Testis (tissue), 2 donors: ENCODE measurements at regions not wholly inside any gene's neighbourhood (a gene's known extent, or its start where the extent isn't known, plus 50 kb on each side); places are given as distances from the start of the nearest gene placed in this dataset.
"Not testable (repeated sequence)": the region's sequence is repeated elsewhere in the genome, so short reads cannot be mapped to it uniquely, and the experiment has no call there.

Experiments used
- DNase-seq: peaks from one replicate; pipeline ENCODE4 v3.0.0-alpha.2; 2019
- H3K27ac ChIP-seq, 2 donors: fragments of 200-600 bp; sonication (generic); one replicate each; pipeline ENCODE4 v1.5.1; 2019
- H3K27me3 ChIP-seq: fragments of 200-600 bp; sonication (generic); one replicate; pipeline ENCODE4 v1.5.1; 2019
- H3K36me3 ChIP-seq: fragments of 200-600 bp; sonication (generic); one replicate; pipeline ENCODE4 v1.5.1; 2017; ENCODE audit warnings: low read depth; ENCODE audit errors: missing control alignments
- H3K4me1 ChIP-seq: fragments of 200-600 bp; sonication (generic); one replicate; pipeline ENCODE4 v1.5.1; 2019
- H3K4me3 ChIP-seq, 2 donors: fragments of 200-600 bp; sonication (generic); one replicate each; pipeline ENCODE4 v1.5.1; 2017 to 2019
- H3K9me3 ChIP-seq: fragments of 200-600 bp; sonication (generic); one replicate; pipeline ENCODE4 v1.5.1; 2017
- POLR2A ChIP-seq: fragments of 450-650 bp; IDR thresholded peaks from one replicate; pipeline ENCODE4 v1.6.1; 2017; ENCODE audit warnings: antibody characterized with exemption, mild to moderate bottlenecking, moderate library complexity
- WGBS, 2 donors: methylation state at CpG; one replicate each; pipeline ENCODE4 v1.1.5; 2018; 5-methylcytosine and 5-hydroxymethylcytosine counted together
- intact Hi-C: fragments of 100-400 bp; cut with DNase I; formaldehyde crosslinking; loops from one replicate; pipeline ENCODE4 v1.15.1; 2023; ENCODE audit warnings: low total_unique reads
- TF ChIP-seq, protein P1 (sequence below), 3 experiments: fragments of 450-650 bp in 2 of 3; fragments of 200-600 bp in 1 of 3; sonication (generic) in 1 of 3; IDR thresholded peaks; one replicate each; pipeline ENCODE4 v1.5.1; 2016 to 2019; ENCODE audit warnings: antibody characterized with exemption in 3 of 3, mild to moderate bottlenecking in 2 of 3, moderate library complexity in 1 of 3

- intact Hi-C loops, result no loop called here
- 86 to 87% methylated on average over 17 of the region's 17 CpGs for WGBS, 2 donors
- TF ChIP-seq POLR2A, result no peak
- TF ChIP-seq, protein P1, sequence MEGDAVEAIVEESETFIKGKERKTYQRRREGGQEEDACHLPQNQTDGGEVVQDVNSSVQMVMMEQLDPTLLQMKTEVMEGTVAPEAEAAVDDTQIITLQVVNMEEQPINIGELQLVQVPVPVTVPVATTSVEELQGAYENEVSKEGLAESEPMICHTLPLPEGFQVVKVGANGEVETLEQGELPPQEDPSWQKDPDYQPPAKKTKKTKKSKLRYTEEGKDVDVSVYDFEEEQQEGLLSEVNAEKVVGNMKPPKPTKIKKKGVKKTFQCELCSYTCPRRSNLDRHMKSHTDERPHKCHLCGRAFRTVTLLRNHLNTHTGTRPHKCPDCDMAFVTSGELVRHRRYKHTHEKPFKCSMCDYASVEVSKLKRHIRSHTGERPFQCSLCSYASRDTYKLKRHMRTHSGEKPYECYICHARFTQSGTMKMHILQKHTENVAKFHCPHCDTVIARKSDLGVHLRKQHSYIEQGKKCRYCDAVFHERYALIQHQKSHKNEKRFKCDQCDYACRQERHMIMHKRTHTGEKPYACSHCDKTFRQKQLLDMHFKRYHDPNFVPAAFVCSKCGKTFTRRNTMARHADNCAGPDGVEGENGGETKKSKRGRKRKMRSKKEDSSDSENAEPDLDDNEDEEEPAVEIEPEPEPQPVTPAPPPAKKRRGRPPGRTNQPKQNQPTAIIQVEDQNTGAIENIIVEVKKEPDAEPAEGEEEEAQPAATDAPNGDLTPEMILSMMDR (IDR thresholded peaks at IDR 0.05), result no peak
- no peaks in the 10 kb centered on the region for H3K27me3 ChIP-seq
- no peak overlapping the region for H3K27ac ChIP-seq
- no peak overlapping the region for H3K4me3 ChIP-seq
- H3K36me3 ChIP-seq, result no peaks in the 10 kb centered on the region
- no peak for DNase-seq
- H3K9me3 ChIP-seq, result no peaks in the 10 kb centered on the region
- H3K4me1 ChIP-seq, result no peaks in the 10 kb centered on the region
These were observed 117.7 kb downstream of the CRLF2 start for GRCh38 chrX:1094566-1095333.

DNA sequence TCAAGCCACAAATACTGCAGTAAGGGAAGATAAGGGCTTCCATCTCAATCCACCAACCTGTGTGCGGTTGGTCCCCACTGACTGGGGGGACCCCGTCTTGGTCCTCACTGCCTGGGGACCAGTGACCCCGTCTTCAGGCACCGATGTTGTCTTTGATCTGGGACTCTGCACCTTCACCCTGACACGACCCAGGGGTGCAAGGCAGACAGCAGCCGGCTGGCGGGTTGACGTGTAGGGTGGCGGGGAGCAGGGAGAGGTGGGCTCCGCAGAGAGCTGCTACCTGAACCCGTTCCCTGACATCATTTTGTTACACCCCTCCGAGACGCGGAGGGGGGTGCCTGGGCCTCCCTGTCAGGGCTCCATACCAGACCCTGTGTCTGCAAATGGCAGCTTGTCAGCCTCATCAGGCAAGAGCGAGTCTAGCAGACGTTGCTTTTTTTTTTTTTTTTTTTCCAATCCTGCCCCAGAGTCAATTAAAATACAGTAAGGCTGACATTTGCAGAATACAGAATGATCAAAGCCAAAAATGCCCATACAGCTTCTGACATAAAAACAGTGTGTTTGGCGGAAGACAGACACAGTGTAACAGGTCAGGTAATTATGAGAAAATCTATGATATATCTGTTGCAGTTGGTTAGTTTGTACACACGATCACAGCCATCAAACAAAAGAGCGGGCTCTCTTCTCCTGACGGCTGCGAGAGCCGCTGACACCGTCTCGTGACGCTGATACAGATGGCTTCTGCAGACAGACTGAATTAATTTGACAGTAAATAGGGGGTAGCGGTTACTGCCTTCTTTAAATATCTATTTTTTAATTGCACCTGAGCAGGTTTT, 118.6 kb downstream of the CRLF2 start:
- WGBS, 2 donors, result 62 to 65% methylated on average over 25 to 26 of the region's 26 CpGs
- H3K36me3 ChIP-seq, result no peaks in the 10 kb centered on the region
- no peaks in the 10 kb centered on the region for H3K4me1 ChIP-seq
- H3K9me3 ChIP-seq, result no peaks in the 10 kb centered on the region
- intact Hi-C loops, result no loop called here
- H3K4me3 ChIP-seq, result no peak overlapping the region
- H3K27ac ChIP-seq, result no peak overlapping the region
- H3K27me3 ChIP-seq, result no peaks in the 10 kb centered on the region
- TF ChIP-seq POLR2A, result no peak
- TF ChIP-seq, protein P1 (IDR thresholded peaks at IDR 0.05), result no peak
- no peak for DNase-seq

DNA sequence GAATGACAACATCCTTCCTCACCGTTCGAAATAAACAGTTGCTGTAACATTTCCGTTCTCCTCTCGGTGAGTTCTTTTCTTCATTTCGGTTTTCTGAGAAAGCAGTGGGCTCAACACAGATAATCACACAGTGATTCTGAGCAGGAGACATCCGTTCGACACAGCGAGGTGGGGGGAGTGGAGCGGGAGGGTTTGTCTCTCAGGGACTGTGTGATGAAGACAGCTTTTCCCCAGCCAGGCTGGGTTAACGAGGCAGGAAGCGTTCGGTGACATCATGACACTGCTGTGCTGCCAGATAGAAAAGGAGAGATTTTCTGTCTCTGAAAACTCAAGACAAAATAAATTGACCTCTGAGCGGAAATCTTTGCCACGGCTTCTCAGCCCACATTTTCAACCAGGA, 119.3 kb downstream of the CRLF2 start:
- intact Hi-C loops, result no loop called here

DNA sequence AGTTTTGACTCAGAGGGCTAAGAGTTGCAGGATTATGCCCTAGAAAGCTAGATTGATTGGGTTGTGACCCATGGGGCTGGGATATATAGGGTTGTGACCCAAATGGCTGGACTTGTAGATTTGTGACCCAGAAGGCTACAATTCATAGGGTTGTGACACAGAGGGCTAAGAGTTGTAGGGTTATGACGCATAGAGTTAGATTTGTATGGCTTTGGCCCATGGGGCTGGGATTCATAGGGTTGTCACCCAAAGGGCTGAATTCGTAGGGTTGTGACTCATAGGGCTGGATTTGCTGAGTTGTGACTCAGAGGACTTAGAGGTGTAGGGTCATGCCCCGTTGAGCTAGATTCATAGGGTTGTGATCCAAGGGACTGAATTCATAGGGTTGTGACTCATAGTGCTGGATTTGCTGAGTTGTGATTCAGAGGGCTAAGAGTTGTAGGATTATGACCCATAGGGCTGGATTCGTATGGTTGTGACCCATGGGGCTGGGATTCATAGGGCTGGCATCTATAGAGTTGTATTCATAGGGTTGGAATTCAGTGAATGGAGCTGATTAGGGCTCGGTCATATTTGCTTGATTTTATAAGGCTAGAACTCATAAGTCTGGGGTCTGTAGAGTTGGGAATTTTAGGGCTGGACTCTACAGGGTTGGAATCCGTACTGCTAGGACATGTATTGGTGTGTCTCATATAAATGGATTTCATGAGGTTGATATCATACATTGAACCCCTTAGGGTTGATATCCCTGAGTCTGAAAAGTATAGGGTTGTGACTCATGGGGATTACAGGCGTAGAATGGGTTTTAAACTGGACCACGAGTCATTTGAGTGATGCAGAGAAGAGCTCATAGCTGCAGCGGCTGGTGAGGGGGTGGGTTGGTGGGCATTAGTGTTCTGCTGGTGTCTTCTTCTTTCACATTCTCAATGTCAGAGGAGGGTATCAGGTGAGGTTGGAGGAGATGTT, 125.7 kb downstream of the CRLF2 start:
- H3K36me3 ChIP-seq, result no peaks in the 10 kb centered on the region
- intact Hi-C loops, result no loop called here
- no peak overlapping the region for H3K4me3 ChIP-seq
- WGBS, 2 donors, result 72 to 80% methylated on average over 9 of the region's 9 CpGs
- H3K27ac ChIP-seq, result no peak overlapping the region
- DNase-seq, result no peak
- no peaks in the 10 kb centered on the region for H3K9me3 ChIP-seq
- TF ChIP-seq, protein P1 (IDR thresholded peaks at IDR 0.05), result no peak
- TF ChIP-seq POLR2A, result no peak
- no peaks in the 10 kb centered on the region for H3K4me1 ChIP-seq
- H3K27me3 ChIP-seq, result no peaks in the 10 kb centered on the region

More for the DNA sequence above, 119.3 kb downstream of the CRLF2 start:
- H3K9me3 ChIP-seq, result no peaks in the 10 kb centered on the region
- no peak overlapping the region for H3K27ac ChIP-seq
- no peaks in the 10 kb centered on the region for H3K36me3 ChIP-seq
- WGBS, 2 donors, result 50 to 54% methylated on average over 14 of the region's 14 CpGs
- no peaks in the 10 kb centered on the region for H3K27me3 ChIP-seq
- no peaks in the 10 kb centered on the region for H3K4me1 ChIP-seq
- TF ChIP-seq, protein P1 (IDR thresholded peaks at IDR 0.05), result no peak
- no peak for TF ChIP-seq POLR2A
- DNase-seq, result no peak
- no peak overlapping the region for H3K4me3 ChIP-seq

DNA sequence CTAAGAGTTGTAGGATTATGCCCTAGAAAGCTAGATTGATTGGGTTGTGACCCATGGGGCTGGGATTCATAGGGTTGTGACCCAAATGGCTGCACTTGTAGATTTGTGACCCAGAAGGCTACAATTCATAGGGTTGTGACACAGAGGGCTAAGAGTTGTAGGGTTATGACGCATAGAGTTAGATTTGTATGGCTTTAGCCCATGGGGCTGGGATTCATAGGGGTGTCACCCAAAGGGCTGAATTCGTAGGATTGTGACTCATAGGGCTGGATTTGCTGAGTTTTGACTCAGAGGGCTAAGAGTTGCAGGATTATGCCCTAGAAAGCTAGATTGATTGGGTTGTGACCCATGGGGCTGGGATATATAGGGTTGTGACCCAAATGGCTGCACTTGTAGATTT, 126.6 kb downstream of the CRLF2 start:
- intact Hi-C loops, H3K27me3 ChIP-seq, H3K9me3 ChIP-seq, H3K4me3 ChIP-seq, H3K27ac ChIP-seq, DNase-seq, H3K4me1 ChIP-seq, H3K36me3 ChIP-seq: not testable (repeated sequence)
- 84 to 89% methylated on average over 2 of the region's 2 CpGs for WGBS, 2 donors
